ENCODE measurements at regions not wholly inside any gene's neighbourhood (a gene's known extent, or its start where the extent isn't known, plus 50 kb on each side); places are given as distances from the start of the nearest gene placed in this dataset.

- DNase-seq = no peak
- Histone ChIP-seq H3K27me3 (replicated peaks in 2 of 5; ENCODE audit: control insufficient read depth in 4 of 5, insufficient read depth in 5 of 5, low read length in 4 of 5) (no peaks in the 10 kb centered on the region), H3K27ac (ENCODE audit: insufficient read depth in 1 of 2, low read depth in 1 of 2, low read length in 2 of 2, poor library complexity in 1 of 2, severe bottlenecking in 2 of 2) (no peak overlapping the region), H3K36me3 (ENCODE audit: control insufficient read depth in 4 of 4, insufficient read depth in 4 of 4, low read length in 3 of 4) (no peaks in the 10 kb centered on the region), H3K9me3 (ENCODE audit: control extremely low read depth in 1 of 5, control insufficient read depth in 4 of 5, insufficient read depth in 2 of 5, low read depth in 1 of 5, low read length in 4 of 5) (no peaks in the 10 kb centered on the region), H3K4me1 (ENCODE audit: control extremely low read depth in 1 of 4, control insufficient read depth in 4 of 4, insufficient read depth in 4 of 4, low read length in 3 of 4) (no peaks in the 10 kb centered on the region), H3K4me3 (ENCODE audit: control insufficient read depth in 1 of 7, extremely low read depth in 1 of 7, insufficient read depth in 4 of 7, low read depth in 2 of 7, low read length in 6 of 7) (no peak overlapping the region)
- WGBS (ENCODE audit: insufficient coverage) = 95% methylated on average over 6 of the region's 6 CpGs
- ChIA-PET CTCF (no interaction called here), POLR2A (no interaction called here)
Measured at GRCh38 chr16:61306204-61306603, 730.0 kb downstream of the CDH8 start.

- POLR2A ChIA-PET = no interaction called here
- Histone ChIP-seq H3K4me1 (ENCODE audit: control extremely low read depth in 1 of 4, control insufficient read depth in 4 of 4, insufficient read depth in 4 of 4, low read length in 3 of 4) (no peaks in the 10 kb centered on the region), H3K4me3 (ENCODE audit: control insufficient read depth in 1 of 7, extremely low read depth in 1 of 7, insufficient read depth in 4 of 7, low read depth in 2 of 7, low read length in 6 of 7) (no peak overlapping the region), H3K36me3 (ENCODE audit: control insufficient read depth in 4 of 4, insufficient read depth in 4 of 4, low read length in 3 of 4) (no peaks in the 10 kb centered on the region), H3K27ac (ENCODE audit: insufficient read depth in 1 of 2, low read depth in 1 of 2, low read length in 2 of 2, poor library complexity in 1 of 2, severe bottlenecking in 2 of 2) (no peak overlapping the region), H3K27me3 (replicated peaks in 2 of 5; ENCODE audit: control insufficient read depth in 4 of 5, insufficient read depth in 5 of 5, low read length in 4 of 5) (no peaks in the 10 kb centered on the region), H3K9me3 (ENCODE audit: control extremely low read depth in 1 of 5, control insufficient read depth in 4 of 5, insufficient read depth in 2 of 5, low read depth in 1 of 5, low read length in 4 of 5) (no peaks in the 10 kb centered on the region)
- DNase-seq = no peak
- CTCF ChIA-PET = no interaction called here
- 80% methylated on average over 2 of the region's 3 CpGs for WGBS (ENCODE audit: insufficient coverage)
Measured at GRCh38 chr16:61296814-61297213, 739.4 kb downstream of the CDH8 start.

GRCh38 chr16:61296305-61296704 is 739.9 kb downstream of the CDH8 start:
- Histone ChIP-seq H3K4me1 (ENCODE audit: control extremely low read depth in 1 of 4, control insufficient read depth in 4 of 4, insufficient read depth in 4 of 4, low read length in 3 of 4) (no peaks in the 10 kb centered on the region), H3K9me3 (ENCODE audit: control extremely low read depth in 1 of 5, control insufficient read depth in 4 of 5, insufficient read depth in 2 of 5, low read depth in 1 of 5, low read length in 4 of 5) (no peaks in the 10 kb centered on the region), H3K27ac (ENCODE audit: insufficient read depth in 1 of 2, low read depth in 1 of 2, low read length in 2 of 2, poor library complexity in 1 of 2, severe bottlenecking in 2 of 2) (no peak overlapping the region), H3K27me3 (replicated peaks in 2 of 5; ENCODE audit: control insufficient read depth in 4 of 5, insufficient read depth in 5 of 5, low read length in 4 of 5) (no peaks in the 10 kb centered on the region), H3K4me3 (ENCODE audit: control insufficient read depth in 1 of 7, extremely low read depth in 1 of 7, insufficient read depth in 4 of 7, low read depth in 2 of 7, low read length in 6 of 7) (no peak overlapping the region), H3K36me3 (ENCODE audit: control insufficient read depth in 4 of 4, insufficient read depth in 4 of 4, low read length in 3 of 4) (no peaks in the 10 kb centered on the region)
- WGBS (ENCODE audit: insufficient coverage) = 96% methylated on average over 6 of the region's 7 CpGs
- ChIA-PET CTCF (no interaction called here), POLR2A (no interaction called here)
- DNase-seq = no peak

DNA sequence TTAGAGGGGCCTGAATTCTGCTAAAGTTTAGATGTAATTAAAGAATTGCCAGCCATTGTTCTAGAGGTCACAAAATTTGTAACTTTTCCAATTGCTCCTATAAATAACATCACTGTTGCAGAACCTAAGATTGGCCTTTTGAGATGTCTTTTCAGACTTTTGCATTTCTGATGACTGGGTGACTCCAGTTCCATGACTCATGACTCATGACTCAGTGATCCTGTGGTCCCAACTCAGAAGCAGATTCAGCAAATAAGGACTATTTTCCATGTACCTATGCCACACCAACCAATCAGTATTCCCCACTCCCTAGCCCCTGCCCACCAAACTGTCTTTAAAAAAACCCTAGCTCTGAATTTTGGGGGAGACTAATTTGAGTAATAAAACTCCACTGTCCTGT is 740.9 kb downstream of the CDH8 start:
- Histone ChIP-seq H3K9me3 (ENCODE audit: control extremely low read depth in 1 of 5, control insufficient read depth in 4 of 5, insufficient read depth in 2 of 5, low read depth in 1 of 5, low read length in 4 of 5) (no peaks in the 10 kb centered on the region), H3K4me1 (ENCODE audit: control extremely low read depth in 1 of 4, control insufficient read depth in 4 of 4, insufficient read depth in 4 of 4, low read length in 3 of 4) (no peaks in the 10 kb centered on the region), H3K36me3 (ENCODE audit: control insufficient read depth in 4 of 4, insufficient read depth in 4 of 4, low read length in 3 of 4) (no peaks in the 10 kb centered on the region), H3K27ac (ENCODE audit: insufficient read depth in 1 of 2, low read depth in 1 of 2, low read length in 2 of 2, poor library complexity in 1 of 2, severe bottlenecking in 2 of 2) (no peak overlapping the region), H3K27me3 (replicated peaks in 2 of 5; ENCODE audit: control insufficient read depth in 4 of 5, insufficient read depth in 5 of 5, low read length in 4 of 5) (no peaks in the 10 kb centered on the region), H3K4me3 (ENCODE audit: control insufficient read depth in 1 of 7, extremely low read depth in 1 of 7, insufficient read depth in 4 of 7, low read depth in 2 of 7, low read length in 6 of 7) (no peak overlapping the region)
- DNase-seq = no peak
- ChIA-PET POLR2A (no interaction called here), CTCF (no interaction called here)

GRCh38 chr16:61289141-61289540 is 747.1 kb downstream of the CDH8 start:
- no peaks in the 10 kb centered on the region for H3K27me3 ChIP-seq (replicated peaks in 2 of 5; ENCODE audit: control insufficient read depth in 4 of 5, insufficient read depth in 5 of 5, low read length in 4 of 5)
- no peak overlapping the region for H3K4me3 ChIP-seq (ENCODE audit: control insufficient read depth in 1 of 7, extremely low read depth in 1 of 7, insufficient read depth in 4 of 7, low read depth in 2 of 7, low read length in 6 of 7)
- H3K27ac ChIP-seq (ENCODE audit: insufficient read depth in 1 of 2, low read depth in 1 of 2, low read length in 2 of 2, poor library complexity in 1 of 2, severe bottlenecking in 2 of 2) = no peak overlapping the region
- H3K36me3 ChIP-seq (ENCODE audit: control insufficient read depth in 4 of 4, insufficient read depth in 4 of 4, low read length in 3 of 4) = no peaks in the 10 kb centered on the region
- no peaks in the 10 kb centered on the region for H3K4me1 ChIP-seq (ENCODE audit: control extremely low read depth in 1 of 4, control insufficient read depth in 4 of 4, insufficient read depth in 4 of 4, low read length in 3 of 4)
- WGBS (ENCODE audit: insufficient coverage) = no CpG with 5 or more reads among the region's 2 CpGs
- ChIA-PET CTCF (no interaction called here), POLR2A (no interaction called here)
- no peak for DNase-seq
- H3K9me3 ChIP-seq (ENCODE audit: control extremely low read depth in 1 of 5, control insufficient read depth in 4 of 5, insufficient read depth in 2 of 5, low read depth in 1 of 5, low read length in 4 of 5) = no peaks in the 10 kb centered on the region

DNA sequence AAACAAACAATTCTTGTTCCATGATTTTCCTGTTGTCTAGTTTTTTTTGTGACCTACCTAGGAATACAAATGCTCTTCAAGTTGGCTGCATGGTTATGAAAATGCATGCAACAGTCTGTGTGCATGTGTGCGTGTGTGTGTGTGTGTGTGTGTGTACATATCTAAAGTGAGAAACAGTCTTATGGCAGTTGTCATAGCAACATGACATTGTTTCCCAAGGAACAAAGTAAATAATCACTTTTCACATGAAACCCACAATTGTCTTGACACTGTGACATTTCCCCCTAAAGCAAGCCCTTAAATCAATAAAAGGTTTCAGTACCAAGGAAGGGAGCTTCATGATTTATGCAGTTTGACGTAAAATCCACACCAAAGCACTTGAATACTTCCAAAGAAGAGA is 758.4 kb downstream of the CDH8 start:
- 88% methylated on average over 1 of the region's 2 CpGs for WGBS (ENCODE audit: insufficient coverage)
- Histone ChIP-seq H3K4me3 (ENCODE audit: control insufficient read depth in 1 of 7, extremely low read depth in 1 of 7, insufficient read depth in 4 of 7, low read depth in 2 of 7, low read length in 6 of 7) (no peak overlapping the region), H3K36me3 (ENCODE audit: control insufficient read depth in 4 of 4, insufficient read depth in 4 of 4, low read length in 3 of 4) (no peaks in the 10 kb centered on the region), H3K4me1 (ENCODE audit: control extremely low read depth in 1 of 4, control insufficient read depth in 4 of 4, insufficient read depth in 4 of 4, low read length in 3 of 4) (no peaks in the 10 kb centered on the region), H3K9me3 (ENCODE audit: control extremely low read depth in 1 of 5, control insufficient read depth in 4 of 5, insufficient read depth in 2 of 5, low read depth in 1 of 5, low read length in 4 of 5) (no peaks in the 10 kb centered on the region), H3K27ac (ENCODE audit: insufficient read depth in 1 of 2, low read depth in 1 of 2, low read length in 2 of 2, poor library complexity in 1 of 2, severe bottlenecking in 2 of 2) (no peak overlapping the region), H3K27me3 (replicated peaks in 2 of 5; ENCODE audit: control insufficient read depth in 4 of 5, insufficient read depth in 5 of 5, low read length in 4 of 5) (no peaks in the 10 kb centered on the region)
- CTCF ChIA-PET = no interaction called here
- POLR2A ChIA-PET = no interaction called here
- no peak for DNase-seq

DNA sequence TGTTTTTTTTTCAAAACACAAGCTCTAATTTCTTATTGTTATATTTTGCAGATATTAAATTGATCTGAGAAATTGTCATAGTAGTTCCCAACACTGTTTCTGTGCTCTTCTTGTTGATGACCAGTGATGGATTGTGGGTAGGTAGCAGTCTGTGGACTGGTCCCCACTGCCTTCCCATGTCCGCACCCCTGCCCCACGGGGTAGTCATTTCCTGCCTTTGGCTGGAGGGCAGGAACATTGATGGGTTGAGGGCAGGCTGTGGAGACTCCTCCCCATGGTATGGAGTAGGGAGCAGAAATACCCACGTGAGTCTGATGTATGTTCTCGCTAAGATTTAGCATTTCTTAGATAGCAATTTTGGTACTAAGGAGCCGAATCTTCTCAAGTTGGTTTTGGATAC is 762.0 kb downstream of the CDH8 start:
- Histone ChIP-seq H3K4me1 (ENCODE audit: control extremely low read depth in 1 of 4, control insufficient read depth in 4 of 4, insufficient read depth in 4 of 4, low read length in 3 of 4) (no peaks in the 10 kb centered on the region), H3K27me3 (replicated peaks in 2 of 5; ENCODE audit: control insufficient read depth in 4 of 5, insufficient read depth in 5 of 5, low read length in 4 of 5) (no peaks in the 10 kb centered on the region), H3K9me3 (ENCODE audit: control extremely low read depth in 1 of 5, control insufficient read depth in 4 of 5, insufficient read depth in 2 of 5, low read depth in 1 of 5, low read length in 4 of 5) (no peaks in the 10 kb centered on the region), H3K36me3 (ENCODE audit: control insufficient read depth in 4 of 4, insufficient read depth in 4 of 4, low read length in 3 of 4) (no peaks in the 10 kb centered on the region), H3K4me3 (ENCODE audit: control insufficient read depth in 1 of 7, extremely low read depth in 1 of 7, insufficient read depth in 4 of 7, low read depth in 2 of 7, low read length in 6 of 7) (no peak overlapping the region), H3K27ac (ENCODE audit: insufficient read depth in 1 of 2, low read depth in 1 of 2, low read length in 2 of 2, poor library complexity in 1 of 2, severe bottlenecking in 2 of 2) (no peak overlapping the region)
- no peak for DNase-seq
- 95% methylated on average over 4 of the region's 5 CpGs for WGBS (ENCODE audit: insufficient coverage)
- ChIA-PET CTCF (no interaction called here), POLR2A (no interaction called here)

DNA sequence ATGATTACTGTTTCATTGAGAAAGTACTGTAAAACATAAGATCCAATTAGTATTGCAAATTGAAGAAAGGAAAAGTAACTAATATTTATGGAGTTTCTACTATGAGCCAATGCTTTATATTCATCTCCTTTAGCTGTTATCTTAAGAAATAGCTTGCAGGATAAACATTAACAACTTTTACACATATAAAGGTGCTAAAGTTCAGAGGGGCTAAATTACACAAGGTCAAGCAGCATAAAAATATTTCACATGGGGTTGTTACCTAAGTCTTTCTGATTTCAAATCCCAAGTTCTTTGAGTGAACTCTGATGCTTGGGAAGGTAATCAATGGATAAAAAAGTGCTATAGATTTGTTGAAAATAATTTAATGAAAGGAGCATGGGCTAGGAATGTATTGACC is 765.5 kb downstream of the CDH8 start:
- no peak overlapping the region for H3K27ac ChIP-seq (ENCODE audit: insufficient read depth in 1 of 2, low read depth in 1 of 2, low read length in 2 of 2, poor library complexity in 1 of 2, severe bottlenecking in 2 of 2)
- ChIA-PET CTCF (interaction anchor here (0.6 kb wide), 1 partner anchor 14 kb away, joined by 3 read pairs; no protein-coding TSS in a partner anchor), POLR2A (no interaction called here)
- no peak for DNase-seq
- H3K4me3 ChIP-seq (ENCODE audit: control insufficient read depth in 1 of 7, extremely low read depth in 1 of 7, insufficient read depth in 4 of 7, low read depth in 2 of 7, low read length in 6 of 7) = no peak overlapping the region
- no peaks in the 10 kb centered on the region for H3K4me1 ChIP-seq (ENCODE audit: control extremely low read depth in 1 of 4, control insufficient read depth in 4 of 4, insufficient read depth in 4 of 4, low read length in 3 of 4)
- no peaks in the 10 kb centered on the region for H3K36me3 ChIP-seq (ENCODE audit: control insufficient read depth in 4 of 4, insufficient read depth in 4 of 4, low read length in 3 of 4)
- H3K9me3 ChIP-seq (ENCODE audit: control extremely low read depth in 1 of 5, control insufficient read depth in 4 of 5, insufficient read depth in 2 of 5, low read depth in 1 of 5, low read length in 4 of 5) = no peaks in the 10 kb centered on the region
- H3K27me3 ChIP-seq (replicated peaks in 2 of 5; ENCODE audit: control insufficient read depth in 4 of 5, insufficient read depth in 5 of 5, low read length in 4 of 5) = no peaks in the 10 kb centered on the region

All from common myeloid progenitor, CD34-positive (primary cell).